ENCODE measurements at regions not wholly inside any gene's neighbourhood (a gene's known extent, or its start where the extent isn't known, plus 50 kb on each side); places are given as distances from the start of the nearest gene placed in this dataset.
"Not testable (repeated sequence)": the region's sequence is repeated elsewhere in the genome, so short reads cannot be mapped to it uniquely, and the experiment has no call there.

DNA sequence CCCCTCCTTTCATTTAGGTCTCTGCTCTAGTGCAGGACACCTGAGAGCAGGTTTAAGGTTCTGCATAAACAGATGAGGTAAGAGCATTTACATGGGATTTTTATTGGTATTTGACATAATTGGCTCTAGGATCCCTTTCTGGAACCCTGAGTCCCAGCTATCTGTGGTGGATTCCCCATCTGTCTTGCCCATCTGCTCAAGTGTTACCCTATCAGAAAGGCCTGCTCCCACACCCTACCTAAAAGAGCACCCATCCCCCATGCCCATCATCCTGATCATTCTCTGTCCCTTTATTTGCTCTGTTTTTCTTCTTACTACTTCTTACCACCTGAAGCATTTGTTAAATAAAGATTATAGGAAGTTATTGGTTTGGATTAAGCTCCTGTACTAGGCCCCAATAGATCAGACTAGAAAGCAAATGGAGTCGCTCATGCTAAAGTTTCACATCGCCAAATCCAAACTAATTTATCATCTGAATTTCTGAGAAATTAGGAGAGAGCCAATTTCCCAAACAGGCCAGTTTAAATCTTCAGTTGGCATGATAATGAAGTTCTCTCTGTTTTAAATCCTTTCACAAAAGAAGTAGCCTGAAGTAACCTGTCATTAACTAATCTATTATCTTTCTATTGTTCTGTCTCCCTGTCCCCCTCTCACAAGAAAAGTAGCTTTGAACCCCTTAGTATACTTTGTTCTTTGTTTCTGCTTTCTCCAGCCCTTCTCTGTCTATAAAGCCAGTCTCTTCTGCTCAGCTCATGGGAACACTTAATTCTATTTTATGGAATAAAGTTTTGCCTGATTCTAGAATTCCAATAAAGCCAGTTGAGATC, 178.6 kb downstream of the ZNF674 start:
- no peak for DNase-seq

DNA sequence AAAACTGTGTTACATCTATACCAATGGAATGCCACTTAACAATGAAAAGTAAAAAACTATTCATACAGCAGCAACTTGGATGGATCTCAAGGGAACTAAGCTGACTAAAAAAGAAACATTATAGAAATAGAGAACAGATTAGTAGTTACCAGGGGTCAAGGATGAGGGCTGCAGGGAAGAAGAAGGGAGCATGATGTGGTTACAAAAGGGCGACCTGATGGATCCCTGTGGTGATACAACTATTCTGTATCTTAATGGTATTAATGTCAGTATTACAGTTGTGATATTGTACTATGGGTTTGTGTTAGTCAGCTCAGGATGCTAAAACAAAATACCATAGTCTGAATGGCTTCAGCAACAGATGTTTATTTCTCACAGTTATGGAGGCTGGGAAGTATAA, 190.7 kb downstream of the ZNF674 start:
- no peak for DNase-seq

DNA sequence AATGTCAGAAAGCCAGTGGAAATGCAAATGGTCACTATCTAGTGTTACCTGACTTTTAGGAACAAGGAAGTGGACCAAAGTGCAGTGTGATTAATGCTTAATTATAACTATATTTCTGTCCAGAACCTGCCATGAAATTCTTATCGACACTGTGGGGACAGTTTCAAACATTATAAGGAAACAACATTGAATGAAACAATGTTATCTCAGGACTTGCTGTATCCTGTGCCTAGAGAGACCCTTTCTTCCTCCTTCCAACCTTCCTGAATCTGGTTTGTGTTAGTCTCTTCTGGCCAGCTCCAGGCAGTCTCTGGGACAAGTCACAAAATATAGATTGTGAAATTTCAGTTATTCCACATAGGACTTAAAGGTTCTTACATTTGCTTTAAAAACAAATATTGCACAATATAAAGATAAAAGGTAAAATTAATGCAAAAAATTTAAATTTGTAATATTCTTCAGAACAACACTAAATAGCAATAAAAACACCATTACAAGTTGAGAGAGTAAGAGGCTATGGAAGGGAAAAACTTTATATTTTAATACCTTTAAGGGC, 203.4 kb downstream of the ZNF674 start:
- DNase-seq, result no peak

DNA sequence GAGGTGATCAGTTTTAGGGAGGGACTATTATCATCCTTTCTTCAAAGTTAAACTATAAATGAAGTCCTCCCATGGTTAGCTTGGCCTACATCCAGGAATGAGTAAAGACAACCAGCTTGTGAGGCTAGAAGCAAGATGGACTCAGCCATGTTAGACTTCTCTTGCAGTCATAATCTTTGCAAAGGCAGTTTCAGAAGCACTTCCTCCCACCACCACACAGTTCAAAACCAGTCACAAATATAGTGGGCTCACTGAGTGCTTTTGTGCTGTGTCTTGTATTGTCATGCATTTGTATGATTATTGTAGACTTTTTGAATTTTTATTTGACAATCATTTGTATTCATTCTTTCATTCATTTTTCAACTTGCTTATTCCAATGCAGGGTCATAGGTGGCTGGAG, 204.5 kb downstream of the ZNF674 start:
- DNase-seq, result no peak

DNA sequence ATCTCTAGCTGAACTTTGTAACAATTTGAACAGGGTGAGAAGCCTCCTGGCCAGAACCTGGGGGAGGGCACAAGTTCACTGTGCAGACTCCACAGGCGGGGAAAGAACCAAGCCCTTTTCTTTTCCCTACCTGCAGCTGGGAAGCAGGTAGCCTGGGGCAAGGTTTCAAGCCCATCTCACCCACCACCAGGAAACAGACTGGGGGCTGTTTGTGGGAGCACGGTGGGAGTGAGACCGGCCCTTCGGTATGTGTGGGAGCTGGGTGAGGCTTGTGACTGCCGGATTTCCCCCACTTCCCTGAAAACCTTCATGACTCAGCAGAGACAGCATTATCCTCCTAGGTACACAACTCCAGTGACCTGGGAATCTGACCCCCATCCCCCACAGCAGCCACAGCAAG, 211.7 kb downstream of the ZNF674 start:
- DNase-seq, result no peak

DNA sequence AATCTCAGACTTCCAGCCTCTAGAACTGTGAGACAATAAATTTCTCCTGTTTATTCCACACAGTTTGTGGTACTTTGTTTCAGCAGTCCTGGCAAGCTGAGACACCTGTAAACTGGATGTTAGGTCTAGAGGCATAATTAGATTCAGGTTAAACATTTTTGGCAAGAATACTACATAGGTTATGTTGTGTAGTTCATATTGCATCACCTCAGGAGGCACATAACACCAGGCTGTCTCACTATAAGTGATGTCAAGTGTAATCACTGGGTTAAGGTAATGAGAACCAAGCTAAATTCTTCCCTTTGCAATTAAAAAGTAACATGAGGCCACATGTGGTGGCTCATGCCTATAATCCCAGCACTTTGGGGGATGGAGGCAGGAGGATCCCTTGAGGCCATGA, 214.2 kb downstream of the ZNF674 start:
- no peak for DNase-seq

DNA sequence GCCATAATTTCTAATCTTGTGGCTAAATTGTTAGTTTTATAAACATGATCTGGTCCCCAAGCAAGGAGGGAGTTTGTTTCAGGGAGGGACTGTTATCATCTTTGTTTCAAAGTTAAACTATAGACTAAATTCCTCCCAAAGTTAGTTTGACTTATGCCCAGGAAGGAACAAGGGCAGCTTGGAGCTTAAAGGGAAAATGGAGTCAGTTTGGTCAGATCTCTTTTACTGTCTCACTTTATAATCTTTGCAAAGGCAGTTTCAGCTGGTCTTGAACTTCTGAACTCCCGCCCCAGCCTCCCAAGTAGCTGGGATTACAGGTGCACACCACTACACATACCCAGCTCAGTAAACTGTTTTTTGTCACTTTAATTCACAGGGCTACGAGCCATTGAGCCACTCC, 214.7 kb downstream of the ZNF674 start:
- DNase-seq, result no peak

DNA sequence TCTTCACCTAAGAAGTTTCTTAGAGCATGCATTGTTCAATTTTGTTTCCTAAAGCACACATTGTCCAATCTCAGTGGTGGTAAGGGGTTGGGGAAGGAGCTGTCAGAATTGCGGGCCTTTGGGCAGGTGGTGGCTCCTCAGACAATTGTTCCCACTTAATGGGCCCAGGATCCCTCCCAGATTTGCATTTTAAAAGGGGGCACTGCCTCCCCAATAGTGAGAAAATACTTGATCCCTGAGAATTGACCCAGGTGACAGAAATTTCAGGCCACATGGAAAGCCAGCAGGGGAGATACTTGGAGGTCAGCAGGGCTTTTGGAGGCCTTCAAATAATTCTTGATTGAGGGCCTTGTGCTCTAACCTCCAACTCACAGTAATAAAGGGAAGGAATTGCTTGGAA, 217.1 kb downstream of the ZNF674 start:
- DNase-seq, result no peak

DNA sequence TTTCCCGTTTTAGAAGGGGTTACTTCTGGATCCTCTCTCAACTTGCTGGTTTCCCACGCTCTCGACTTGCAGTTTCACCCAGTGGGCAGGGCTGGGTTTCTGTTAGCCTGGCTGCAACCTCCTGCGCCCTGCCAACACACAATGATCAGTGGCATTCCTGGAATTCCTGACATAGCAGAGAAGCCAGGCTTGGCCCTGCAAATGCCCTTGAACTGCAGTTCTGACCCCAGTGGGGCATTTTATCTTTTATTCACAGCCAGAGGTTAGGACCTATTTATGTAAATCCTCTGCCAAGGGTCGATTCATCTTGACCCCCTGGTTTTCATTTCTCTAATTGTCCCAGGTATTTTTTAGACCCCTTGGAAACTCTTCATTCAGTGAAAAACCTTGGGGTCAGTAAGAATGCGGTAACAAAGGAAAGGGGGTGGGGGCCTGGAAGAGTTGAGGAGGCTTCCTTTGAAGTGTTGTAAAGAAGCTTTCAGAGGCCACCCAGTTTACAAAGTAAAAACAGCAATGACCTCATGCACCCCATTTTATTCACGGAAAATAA, 217.6 kb downstream of the ZNF674 start:
- no peak for DNase-seq

DNA sequence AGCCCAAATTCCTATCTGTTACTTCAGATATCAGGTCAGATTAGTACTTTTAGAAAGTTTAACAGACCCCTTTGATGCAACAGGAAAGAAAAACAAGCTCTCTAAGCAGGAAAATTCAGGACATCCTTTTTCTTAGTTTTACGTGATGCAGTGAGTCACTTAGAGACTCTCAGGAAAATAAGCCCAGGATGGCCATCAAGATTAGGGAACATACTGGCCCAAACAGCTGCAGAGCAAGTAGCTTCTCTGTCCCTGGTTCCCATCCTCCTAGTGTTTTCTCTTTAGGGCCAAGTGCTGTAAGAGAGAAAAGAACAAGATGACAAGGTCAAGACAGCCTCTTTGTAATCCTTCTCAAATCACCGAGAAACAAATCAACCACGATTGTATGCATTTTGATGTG, 219.1 kb downstream of the ZNF674 start:
- no peak for DNase-seq

DNA sequence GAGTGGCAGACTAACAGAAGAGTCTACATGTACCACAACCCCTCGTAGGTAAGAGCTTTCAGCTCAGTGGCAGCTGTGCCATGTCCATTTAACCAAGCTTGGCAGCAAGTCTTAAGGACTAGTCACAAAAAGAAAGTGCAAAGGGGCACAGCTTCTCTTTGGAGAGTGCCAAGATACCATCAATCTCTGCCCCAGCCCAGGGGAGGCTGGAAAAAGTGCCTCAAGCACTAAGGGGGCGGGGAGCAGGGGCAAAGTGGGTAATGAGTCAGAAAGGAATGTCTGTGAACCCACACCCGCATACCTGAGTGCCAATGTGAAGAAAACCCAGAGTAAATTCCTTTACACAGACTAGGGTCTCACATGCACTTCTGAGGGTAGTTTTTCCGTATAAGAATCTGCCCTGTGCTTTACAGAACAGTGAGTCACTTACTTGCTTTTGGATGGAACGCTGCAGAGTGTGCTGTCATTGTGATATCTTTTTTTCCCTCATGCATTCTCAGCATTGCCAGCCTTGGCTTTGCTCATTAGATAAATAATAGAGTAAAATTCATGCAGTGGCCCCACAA, 219.8 kb downstream of the ZNF674 start:
- DNase-seq, result no peak

DNA sequence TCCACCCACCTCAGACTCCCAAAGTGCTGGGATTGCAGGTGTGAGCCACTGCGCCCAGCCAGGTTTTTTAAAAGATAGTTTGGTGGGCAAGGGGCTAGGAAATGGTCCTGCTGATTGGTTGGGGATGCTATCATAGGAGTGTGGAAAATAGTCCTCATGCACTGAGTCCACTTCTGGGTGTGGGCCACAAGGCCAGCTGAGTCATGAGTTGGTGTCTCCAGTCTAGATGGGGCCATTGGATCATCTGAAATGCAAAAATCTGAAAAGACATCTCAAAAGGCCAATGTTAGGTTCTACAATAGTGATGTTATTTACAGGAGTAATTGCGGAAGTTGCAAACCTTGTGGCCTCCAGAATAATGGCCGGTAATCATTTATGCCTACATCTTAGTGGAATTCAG, 221.1 kb downstream of the ZNF674 start:
- no peak for DNase-seq

DNA sequence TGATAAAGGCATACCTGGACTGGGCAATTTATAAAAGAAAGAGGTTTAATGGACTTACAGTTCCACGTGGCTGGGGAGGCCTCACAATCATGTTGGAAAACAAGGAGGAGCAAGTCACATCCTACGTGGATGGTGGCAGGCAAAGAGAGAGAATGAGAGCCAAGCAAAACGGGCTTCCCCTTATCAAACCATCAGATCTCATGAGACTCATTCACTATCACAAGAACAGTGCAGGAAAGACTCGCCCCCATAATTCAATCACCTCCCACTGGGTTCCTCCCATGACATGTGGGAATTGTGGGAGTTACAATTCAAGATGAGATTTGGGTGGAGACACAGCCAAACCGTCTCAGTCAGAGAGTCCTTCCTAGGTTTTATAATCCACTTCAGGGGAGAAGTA, 222.3 kb downstream of the ZNF674 start:
- DNase-seq, result not testable (repeated sequence)

DNA sequence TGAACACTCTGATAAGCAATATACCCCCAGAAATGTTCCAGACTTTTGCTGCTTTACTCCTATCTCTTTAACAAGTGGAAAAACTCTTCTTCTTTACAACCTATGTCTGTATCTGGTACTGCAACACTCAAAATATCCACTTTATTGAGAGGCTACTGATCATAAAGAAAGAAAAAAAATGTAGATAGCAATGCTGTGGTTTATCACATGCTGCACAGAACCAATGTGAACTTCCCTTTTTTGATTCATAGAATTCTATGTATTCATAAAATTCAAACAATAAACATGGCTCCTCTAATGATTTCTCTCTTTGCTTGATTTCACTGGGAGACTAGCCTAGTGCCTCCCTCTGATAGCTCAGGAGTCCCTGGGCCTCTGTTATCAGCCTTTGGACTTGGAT, 223.5 kb downstream of the ZNF674 start:
- DNase-seq, result no peak

DNA sequence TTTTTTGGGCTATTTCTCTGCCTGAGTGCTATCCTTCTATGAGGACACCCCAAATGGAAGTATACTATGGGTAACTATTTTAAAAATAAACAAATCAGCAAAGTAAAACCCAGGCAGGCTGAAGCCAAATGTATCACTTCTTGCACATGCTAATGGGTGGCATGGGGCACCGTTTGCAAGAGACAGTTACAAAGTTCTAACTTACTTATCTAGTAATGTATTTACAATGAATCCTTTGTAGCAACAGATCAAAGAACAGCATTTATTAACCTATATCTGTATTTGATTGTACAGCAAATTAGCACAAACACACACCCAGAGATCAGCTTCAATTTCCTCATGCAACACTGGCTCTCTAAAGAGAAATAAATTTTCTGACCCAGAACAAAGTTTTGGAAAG, 225.5 kb downstream of the ZNF674 start:
- no peak for DNase-seq

DNA sequence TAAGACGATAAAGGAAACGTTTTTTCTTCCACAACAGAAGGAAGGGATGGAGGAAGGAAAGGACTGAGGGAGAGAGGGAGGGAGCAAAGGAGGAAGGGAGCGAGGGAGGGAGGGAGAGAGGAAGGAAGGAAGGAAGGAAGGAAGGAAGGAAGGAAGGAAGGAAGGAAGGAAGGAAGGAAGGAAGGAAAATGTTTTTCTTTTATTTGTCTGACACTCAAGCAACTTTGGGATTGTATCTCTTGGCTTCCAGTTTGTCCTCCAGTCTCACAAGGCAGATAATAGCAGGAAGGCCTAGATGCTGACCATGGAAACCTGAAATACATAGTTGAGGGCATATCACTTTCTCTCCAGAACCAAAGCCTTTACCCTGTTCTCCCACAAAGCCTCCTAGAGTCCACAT, 226.7 kb downstream of the ZNF674 start:
- DNase-seq, result no peak

DNA sequence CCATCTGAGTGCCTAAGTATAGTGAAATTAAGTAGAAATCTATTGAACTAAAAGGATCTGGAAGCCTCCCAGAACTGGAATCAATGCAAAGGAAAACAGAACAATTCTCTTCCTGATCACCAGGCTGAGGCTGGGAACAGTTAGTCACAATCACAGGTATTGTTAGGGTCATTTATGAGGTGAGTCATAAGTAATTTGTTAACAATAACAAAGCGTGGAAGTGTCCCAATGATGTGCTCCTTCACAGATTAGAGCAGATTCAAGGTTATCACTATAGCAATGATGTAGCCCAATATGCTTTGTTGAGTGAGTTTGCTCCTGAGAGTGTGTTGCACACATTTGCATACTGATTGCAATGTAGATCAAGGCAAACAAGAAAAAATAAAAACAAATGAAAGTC, 228.1 kb downstream of the ZNF674 start:
- no peak for DNase-seq

DNA sequence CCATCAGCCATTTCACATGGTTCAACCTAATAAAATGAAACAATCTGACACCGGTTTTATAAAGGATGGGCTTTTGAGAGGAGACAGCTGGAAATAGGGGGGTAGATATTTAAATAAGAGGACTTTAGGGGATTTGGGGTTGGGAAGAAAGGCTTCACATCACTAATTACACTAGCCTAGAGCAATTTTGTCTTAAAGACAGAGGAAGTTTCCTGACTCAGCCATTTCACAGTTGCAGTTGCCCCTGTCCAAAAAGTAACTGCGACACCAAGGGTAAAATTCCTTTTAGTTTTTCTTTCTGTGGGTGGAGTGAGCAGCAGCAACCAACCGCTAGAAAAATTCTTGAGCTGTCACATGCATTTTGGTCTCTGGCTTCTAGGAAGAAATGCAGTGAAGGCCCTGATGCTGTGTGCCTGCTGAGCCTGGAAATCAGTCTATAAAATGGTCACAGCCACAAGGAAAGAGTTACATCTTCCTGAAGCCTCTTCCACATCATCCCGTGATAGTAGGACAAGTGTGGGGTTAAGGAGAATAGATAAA, 233.6 kb downstream of the ZNF674 start:
- no peak for DNase-seq

DNA sequence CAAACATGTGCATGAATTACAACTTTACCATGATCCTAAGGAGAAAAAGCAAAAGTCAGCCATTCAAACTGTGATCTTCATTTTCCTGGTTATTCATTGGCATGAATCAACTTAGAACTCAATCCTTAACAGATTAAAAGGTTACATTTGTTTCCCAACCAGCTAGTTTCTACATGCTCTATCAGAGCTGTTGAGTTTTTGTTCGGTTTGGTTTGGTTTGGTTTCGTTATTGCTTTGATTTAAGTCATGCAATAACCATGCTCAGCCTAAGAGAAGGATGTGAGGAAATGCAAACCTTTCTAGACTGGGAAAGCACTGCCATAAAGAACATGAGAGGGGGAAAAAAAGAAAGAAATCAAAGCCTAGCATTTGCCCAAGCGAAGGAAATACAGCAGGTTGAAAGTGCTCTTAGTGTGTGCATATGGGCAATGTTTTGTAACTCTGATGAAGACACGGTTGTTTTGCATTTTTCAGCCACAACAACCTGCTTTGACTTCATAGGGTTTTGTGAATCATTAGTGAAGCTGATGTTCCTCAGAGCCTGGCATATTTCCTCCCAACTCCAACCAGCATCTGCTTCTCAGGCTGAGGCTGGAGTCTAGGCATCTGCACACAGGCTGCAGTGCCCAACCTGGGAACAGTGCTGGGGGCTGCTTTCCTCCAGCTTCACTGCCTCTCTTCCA, 234.3 kb downstream of the ZNF674 start:
- no peak for DNase-seq

DNA sequence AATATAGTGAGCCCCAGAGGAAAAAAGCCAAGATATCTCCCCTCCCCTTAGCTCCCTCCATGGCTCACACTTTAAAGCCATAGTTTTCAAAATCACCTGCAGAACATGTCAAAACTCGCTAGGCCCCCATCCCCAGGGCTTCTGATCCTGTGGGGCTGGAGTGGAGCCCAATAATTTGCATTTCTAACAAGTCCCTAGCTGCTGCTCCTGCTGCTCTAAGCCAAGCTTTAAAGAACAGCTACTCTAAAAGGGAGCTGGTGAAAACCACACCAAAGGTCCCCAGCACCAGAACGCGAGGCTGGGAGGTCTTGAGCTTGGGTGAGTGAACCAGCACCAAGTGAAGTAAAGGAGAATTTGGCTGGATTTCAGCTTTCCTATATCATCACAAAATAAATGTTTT, 237.1 kb downstream of the ZNF674 start:
- DNase-seq, result peak in 1 of 2 experiments; percentile 0

DNA sequence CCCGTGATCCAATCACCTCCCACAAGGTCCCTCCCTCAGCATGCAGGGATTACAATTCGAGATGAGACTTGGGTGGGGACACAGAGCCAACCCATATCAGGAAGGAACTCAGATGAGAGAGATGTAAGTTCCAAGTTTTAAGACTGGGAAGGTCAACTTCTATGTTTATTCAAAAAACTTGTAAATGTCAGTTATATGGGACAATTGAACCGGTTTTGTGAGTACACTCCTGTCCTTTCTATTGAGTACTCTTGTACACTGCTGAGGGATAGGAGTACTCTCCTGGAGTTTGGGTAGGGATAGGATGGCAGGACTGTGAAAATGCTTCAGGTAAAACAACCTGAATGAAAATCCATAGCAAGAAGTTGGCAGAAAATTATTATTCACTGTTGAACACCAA, 239.1 kb downstream of the ZNF674 start:
- DNase-seq, result no peak

DNA sequence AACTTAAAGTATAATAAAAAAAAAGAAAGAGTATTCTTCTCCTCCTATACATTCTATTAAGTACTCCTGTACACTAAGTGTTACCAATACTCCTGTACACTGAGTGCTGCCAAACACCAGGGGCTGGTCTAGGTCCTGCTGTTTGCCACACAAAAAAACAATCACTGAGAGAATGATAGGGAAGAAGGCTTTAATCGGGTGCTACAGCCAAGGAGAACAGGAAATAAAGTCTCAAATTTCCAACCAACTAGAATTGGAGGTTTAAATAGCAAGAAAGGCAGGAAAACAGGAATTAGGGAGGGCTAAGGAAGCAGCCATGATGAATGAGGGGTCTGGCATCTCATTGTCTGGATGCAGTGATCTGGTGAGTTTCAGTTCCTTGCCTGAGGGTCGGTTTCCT, 239.8 kb downstream of the ZNF674 start:
- DNase-seq, result no peak

DNA sequence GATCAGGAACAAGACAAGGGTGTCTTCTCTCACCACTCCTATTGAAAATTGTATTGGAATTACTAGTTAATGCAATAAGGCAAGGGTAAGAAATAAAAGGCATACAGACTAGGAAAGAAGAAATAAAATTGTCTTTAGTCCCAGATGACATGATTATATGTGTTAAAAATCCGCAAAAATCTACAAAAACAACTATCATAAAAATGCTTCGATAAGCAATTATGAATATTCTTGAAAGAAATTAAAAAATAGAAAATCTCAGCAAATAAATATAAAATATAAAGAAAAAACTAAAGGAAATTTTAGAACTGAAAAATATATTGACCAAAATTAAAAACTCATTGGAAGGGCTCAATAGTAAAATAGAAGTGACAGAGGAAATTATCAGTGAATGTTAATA, 243.3 kb downstream of the ZNF674 start:
- DNase-seq, result no peak

Data from NCI-H526 (cell line).